ENCODE measurements at regions not wholly inside any gene's neighbourhood (a gene's known extent, or its start where the extent isn't known, plus 50 kb on each side); places are given as distances from the start of the nearest gene placed in this dataset.

DNA sequence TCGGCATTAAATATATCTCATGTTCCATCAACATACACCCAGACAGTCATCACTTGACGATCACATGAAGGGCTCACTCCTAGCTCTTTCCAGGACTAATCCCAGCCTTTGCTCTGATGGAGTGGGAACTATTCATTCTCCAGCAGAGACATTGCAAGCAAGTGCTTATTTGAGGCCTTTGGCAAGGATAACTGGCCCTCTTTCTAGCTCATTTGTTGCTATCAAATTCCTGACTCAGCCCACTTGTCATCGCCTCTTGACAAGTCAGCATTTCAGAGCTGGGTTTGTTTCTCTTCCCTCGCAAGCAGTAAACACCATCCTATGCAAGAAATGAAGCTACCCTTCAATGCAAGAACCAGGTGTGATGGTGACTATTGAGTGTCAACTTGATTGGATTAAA is 1165.7 kb upstream of the AUTS2 start:
- ChIA-PET POLR2A (no interaction called here), CTCF (no interaction called here)
- TF ChIP-seq ZNF658 (tag by site-specific recombination; IDR thresholded peaks at IDR 0.05) (no peak), ZXDB (tag by site-specific recombination; IDR thresholded peaks at IDR 0.05) (no peak)
- no peaks in the 10 kb centered on the region for H3K4me1 ChIP-seq (ENCODE audit: control insufficient read depth, insufficient read depth, low read length)
- no peak overlapping the region for H3K4me3 ChIP-seq (ENCODE audit: low read depth, low read length)
- no peak overlapping the region for H3K27ac ChIP-seq (ENCODE audit: extremely low read depth, low read depth, low read length)
- no peaks in the 10 kb centered on the region for H3K36me3 ChIP-seq (ENCODE audit: control insufficient read depth in 2 of 2, insufficient read depth in 1 of 2, low read length in 2 of 2)
- H3K9me3 ChIP-seq (ENCODE audit: control insufficient read depth, insufficient read depth, low read depth, low read length) = no peaks in the 10 kb centered on the region

- no peak overlapping the region for H3K27ac ChIP-seq (ENCODE audit: extremely low read depth, low read depth, low read length)
- POLR2A ChIA-PET = no interaction called here
- H3K9me3 ChIP-seq (ENCODE audit: control insufficient read depth, insufficient read depth, low read depth, low read length) = no peaks in the 10 kb centered on the region
- TF ChIP-seq ZBTB8A (tag by site-specific recombination; IDR thresholded peaks at IDR 0.05) = no peak
- TF ChIP-seq ZNF239 (tag by site-specific recombination; IDR thresholded peaks at IDR 0.05) = no peak
- TF ChIP-seq HOXC10 (CRISPR knock-in tag; IDR thresholded peaks at IDR 0.05) = no peak
- no peak for TF ChIP-seq ZNF488 (tag by site-specific recombination; IDR thresholded peaks at IDR 0.05)
- TF ChIP-seq ZNF610 (tag by site-specific recombination; IDR thresholded peaks at IDR 0.05; ENCODE audit: borderline replicate concordance) = no peak
- TF ChIP-seq ZNF335 (tag by site-specific recombination; conservative IDR thresholded peaks at IDR 0.05) = no peak
- TF ChIP-seq AEBP2 (tag by site-specific recombination; IDR thresholded peaks at IDR 0.05; ENCODE audit: borderline replicate concordance) = no peak
- no peak for TF ChIP-seq ZNF654 (tag by site-specific recombination; IDR thresholded peaks at IDR 0.05; ENCODE audit: low read depth)
- no peak for TF ChIP-seq ZNF777 (tag by site-specific recombination; IDR thresholded peaks at IDR 0.05; ENCODE audit: borderline replicate concordance)
- TF ChIP-seq, protein P1, sequence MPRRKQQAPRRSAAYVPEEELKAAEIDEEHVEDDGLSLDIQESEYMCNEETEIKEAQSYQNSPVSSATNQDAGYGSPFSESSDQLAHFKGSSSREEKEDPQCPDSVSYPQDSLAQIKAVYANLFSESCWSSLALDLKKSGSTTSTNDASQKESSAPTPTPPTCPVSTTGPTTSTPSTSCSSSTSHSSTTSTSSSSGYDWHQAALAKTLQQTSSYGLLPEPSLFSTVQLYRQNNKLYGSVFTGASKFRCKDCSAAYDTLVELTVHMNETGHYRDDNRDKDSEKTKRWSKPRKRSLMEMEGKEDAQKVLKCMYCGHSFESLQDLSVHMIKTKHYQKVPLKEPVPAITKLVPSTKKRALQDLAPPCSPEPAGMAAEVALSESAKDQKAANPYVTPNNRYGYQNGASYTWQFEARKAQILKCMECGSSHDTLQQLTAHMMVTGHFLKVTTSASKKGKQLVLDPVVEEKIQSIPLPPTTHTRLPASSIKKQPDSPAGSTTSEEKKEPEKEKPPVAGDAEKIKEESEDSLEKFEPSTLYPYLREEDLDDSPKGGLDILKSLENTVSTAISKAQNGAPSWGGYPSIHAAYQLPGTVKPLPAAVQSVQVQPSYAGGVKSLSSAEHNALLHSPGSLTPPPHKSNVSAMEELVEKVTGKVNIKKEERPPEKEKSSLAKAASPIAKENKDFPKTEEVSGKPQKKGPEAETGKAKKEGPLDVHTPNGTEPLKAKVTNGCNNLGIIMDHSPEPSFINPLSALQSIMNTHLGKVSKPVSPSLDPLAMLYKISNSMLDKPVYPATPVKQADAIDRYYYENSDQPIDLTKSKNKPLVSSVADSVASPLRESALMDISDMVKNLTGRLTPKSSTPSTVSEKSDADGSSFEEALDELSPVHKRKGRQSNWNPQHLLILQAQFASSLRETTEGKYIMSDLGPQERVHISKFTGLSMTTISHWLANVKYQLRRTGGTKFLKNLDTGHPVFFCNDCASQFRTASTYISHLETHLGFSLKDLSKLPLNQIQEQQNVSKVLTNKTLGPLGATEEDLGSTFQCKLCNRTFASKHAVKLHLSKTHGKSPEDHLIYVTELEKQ (tag by site-specific recombination; IDR thresholded peaks at IDR 0.05; ENCODE audit: borderline replicate concordance) = no peak
- no peak for TF ChIP-seq ZNF174 (tag by site-specific recombination; IDR thresholded peaks at IDR 0.05)
- no peak for TF ChIP-seq ZNF280D (tag by site-specific recombination; IDR thresholded peaks at IDR 0.05)
- TF ChIP-seq ZNF48 (tag by site-specific recombination; IDR thresholded peaks at IDR 0.05) = no peak
- no peak for TF ChIP-seq REPIN1 (tag by site-specific recombination; IDR thresholded peaks at IDR 0.05; ENCODE audit: low read depth)
- TF ChIP-seq GLI4 (tag by site-specific recombination; IDR thresholded peaks at IDR 0.05) = no peak
- TF ChIP-seq ZNF366 (tag by site-specific recombination; conservative IDR thresholded peaks at IDR 0.05) = no peak
- no peak for TF ChIP-seq CTCF (tag by site-specific recombination; IDR thresholded peaks at IDR 0.05)
- no peak for TF ChIP-seq ZBTB48 (tag by site-specific recombination; IDR thresholded peaks at IDR 0.05)
- no peak for TF ChIP-seq OVOL3 (tag by site-specific recombination; IDR thresholded peaks at IDR 0.05)
- no peaks in the 10 kb centered on the region for H3K36me3 ChIP-seq (ENCODE audit: control insufficient read depth in 2 of 2, insufficient read depth in 1 of 2, low read length in 2 of 2)
- H3K4me3 ChIP-seq (ENCODE audit: low read depth, low read length) = no peak overlapping the region
- CTCF ChIA-PET = no interaction called here
- no peaks in the 10 kb centered on the region for H3K4me1 ChIP-seq (ENCODE audit: control insufficient read depth, insufficient read depth, low read length)
These were observed 1164.7 kb upstream of the AUTS2 start for GRCh38 chr7:68433462-68434070.

All from HEK293 (cell line).